PC-9 (cell line): ENCODE measurements at regions not wholly inside any gene's neighbourhood (a gene's known extent, or its start where the extent isn't known, plus 50 kb on each side); places are given as distances from the start of the nearest gene placed in this dataset.

Experiments used
- BruUV-seq: library from RNA; stranded (reverse); fragments of 400-500 nt; replicated peaks from 2 replicates; lab custom pipeline; 2021; lab: Mats Ljungman, UMichigan
- CTCF ChIA-PET: fragments of 300-600 bp; sonication (Branson Sonifier 250); formaldehyde crosslinking; loops from one replicate; lab custom pipeline; 2022; ENCODE audit warnings: antibody characterized with exemption; lab: Charles Lee
- POLR2A ChIA-PET: fragments of 300-600 bp; sonication (Branson Sonifier 250); formaldehyde crosslinking; loops from one replicate; lab custom pipeline; 2022; ENCODE audit warnings: antibody characterized with exemption; ENCODE audit not compliant: unreplicated experiment; lab: Charles Lee
- DNase-seq, 2 experiments: peaks; one replicate each; pipeline versions ENCODE4 v3.0.0 to v3.0.0-alpha.2; 2015 to 2022; ENCODE audit warnings: mixed read lengths in 1 of 2
- H2AFZ ChIP-seq: fragments of 200-600 bp; sonication (generic); 2 replicates; pipeline ENCODE4 v1.8.1; 2017; ENCODE audit warnings: antibody characterized with exemption
- H3F3A ChIP-seq: fragments of 200-600 bp; sonication (generic); 2 replicates; pipeline ENCODE4 v1.8.1; 2017; ENCODE audit warnings: antibody characterized with exemption, mild to moderate bottlenecking, low read depth; ENCODE audit not compliant: insufficient read depth
- H3K27ac ChIP-seq: fragments of 200-600 bp; sonication (generic); 2 replicates; pipeline ENCODE4 v1.6.1; 2016; ENCODE audit warnings: mixed run types
- H3K27me3 ChIP-seq: fragments of 200-600 bp; sonication (generic); 2 replicates; pipeline ENCODE4 v1.6.1; 2016; ENCODE audit warnings: low read depth, mixed run types; ENCODE audit not compliant: insufficient read depth
- H3K36me3 ChIP-seq: fragments of 200-600 bp; sonication (generic); 2 replicates; pipeline ENCODE4 v1.6.1; 2016; ENCODE audit warnings: low read depth, mixed run types
- H3K4me1 ChIP-seq: fragments of 200-600 bp; sonication (generic); replicated peaks from 2 replicates; pipeline ENCODE4 v1.6.1; 2016; ENCODE audit warnings: mixed run types; ENCODE audit not compliant: insufficient read depth
- H3K4me2 ChIP-seq: fragments of 200-600 bp; sonication (generic); 2 replicates; pipeline ENCODE4 v1.6.1; 2017; ENCODE audit warnings: mixed run types
- H3K4me3 ChIP-seq: fragments of 200-600 bp; sonication (generic); 2 replicates; pipeline ENCODE4 v1.6.1; 2016; ENCODE audit warnings: mixed run types
- H3K79me2 ChIP-seq: fragments of 200-600 bp; sonication (generic); 2 replicates; pipeline ENCODE4 v1.6.1; 2017; ENCODE audit warnings: low read depth, mixed run types
- H3K9me2 ChIP-seq: fragments of 200-600 bp; sonication (generic); 2 replicates; pipeline ENCODE4 v1.8.1; 2017; ENCODE audit warnings: mild to moderate bottlenecking; ENCODE audit not compliant: insufficient read depth
- H3K9me3 ChIP-seq: fragments of 200-600 bp; sonication (generic); 2 replicates; pipeline ENCODE4 v1.8.1; 2016; ENCODE audit warnings: low read depth; ENCODE audit not compliant: insufficient read depth
- H4K20me1 ChIP-seq: fragments of 200-600 bp; sonication (generic); 2 replicates; pipeline ENCODE4 v1.8.1; 2017; ENCODE audit not compliant: insufficient read depth
- EZH2 ChIP-seq: fragments of 200-600 bp; sonication (generic); IDR thresholded peaks from 2 replicates; pipeline ENCODE4 v1.8.0; 2017; ENCODE audit warnings: antibody characterized with exemption, low read depth
- intact Hi-C: fragments of 100-400 bp; cut with micrococcal nuclease; formaldehyde crosslinking; loops from one replicate; pipeline ENCODE4 v1.10.0; 2022; ENCODE audit not compliant: unreplicated experiment
- TF ChIP-seq, protein P1 (sequence below): fragments of 200-600 bp; sonication (generic); conservative IDR thresholded peaks from 2 replicates; pipeline ENCODE4 v1.6.1; 2017; ENCODE audit warnings: mixed run types, antibody characterized with exemption, mild to moderate bottlenecking, moderate library complexity

DNA sequence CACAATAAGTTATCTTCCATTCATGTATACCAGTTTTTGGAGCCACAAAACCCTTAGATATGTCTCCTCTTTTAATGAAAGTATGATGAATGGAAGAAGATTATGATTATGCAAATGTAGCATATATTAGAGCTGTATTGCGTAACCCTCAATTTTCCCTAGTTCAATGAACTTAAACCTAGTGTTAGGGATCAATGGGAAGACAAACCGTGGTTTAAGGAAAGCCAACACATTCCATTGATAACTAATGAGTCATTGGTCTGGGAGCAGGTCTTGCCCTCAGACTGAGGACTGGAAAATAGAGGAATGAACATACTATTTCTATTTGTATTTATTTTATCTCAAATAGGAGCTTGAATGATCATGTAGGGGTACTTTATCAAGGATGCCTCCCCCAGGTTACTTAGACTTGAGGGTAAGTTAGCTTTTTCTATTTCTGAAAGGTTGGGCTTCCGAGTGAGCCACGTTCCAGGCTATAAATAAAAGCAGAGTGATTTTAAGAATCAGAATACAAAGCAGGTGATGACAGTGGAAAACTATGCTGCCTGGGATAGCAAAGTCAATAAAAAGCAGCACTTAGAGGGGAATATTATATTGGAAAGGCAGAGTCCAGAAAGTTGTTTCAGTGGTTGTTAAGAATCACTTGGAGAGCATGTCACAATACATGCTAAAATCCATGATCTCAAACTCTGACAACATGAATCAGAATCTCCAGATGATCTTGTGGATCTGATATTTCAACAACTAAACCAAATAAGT, 356.0 kb downstream of the ADAM29 start:
- Histone ChIP-seq H3K27ac (no peak overlapping the region), H3K4me1 (no peaks in the 10 kb centered on the region), H2AFZ (no peak overlapping the region), H3F3A (no peaks in the 10 kb centered on the region), H3K36me3 (no peaks in the 10 kb centered on the region), H3K9me3 (no peaks in the 10 kb centered on the region), H3K4me2 (no peak overlapping the region), H3K79me2 (no peaks in the 10 kb centered on the region), H3K9me2 (no peaks in the 10 kb centered on the region), H3K27me3 (no peaks in the 10 kb centered on the region), H4K20me1 (no peaks in the 10 kb centered on the region), H3K4me3 (no peak overlapping the region)
- TF ChIP-seq, protein P1, sequence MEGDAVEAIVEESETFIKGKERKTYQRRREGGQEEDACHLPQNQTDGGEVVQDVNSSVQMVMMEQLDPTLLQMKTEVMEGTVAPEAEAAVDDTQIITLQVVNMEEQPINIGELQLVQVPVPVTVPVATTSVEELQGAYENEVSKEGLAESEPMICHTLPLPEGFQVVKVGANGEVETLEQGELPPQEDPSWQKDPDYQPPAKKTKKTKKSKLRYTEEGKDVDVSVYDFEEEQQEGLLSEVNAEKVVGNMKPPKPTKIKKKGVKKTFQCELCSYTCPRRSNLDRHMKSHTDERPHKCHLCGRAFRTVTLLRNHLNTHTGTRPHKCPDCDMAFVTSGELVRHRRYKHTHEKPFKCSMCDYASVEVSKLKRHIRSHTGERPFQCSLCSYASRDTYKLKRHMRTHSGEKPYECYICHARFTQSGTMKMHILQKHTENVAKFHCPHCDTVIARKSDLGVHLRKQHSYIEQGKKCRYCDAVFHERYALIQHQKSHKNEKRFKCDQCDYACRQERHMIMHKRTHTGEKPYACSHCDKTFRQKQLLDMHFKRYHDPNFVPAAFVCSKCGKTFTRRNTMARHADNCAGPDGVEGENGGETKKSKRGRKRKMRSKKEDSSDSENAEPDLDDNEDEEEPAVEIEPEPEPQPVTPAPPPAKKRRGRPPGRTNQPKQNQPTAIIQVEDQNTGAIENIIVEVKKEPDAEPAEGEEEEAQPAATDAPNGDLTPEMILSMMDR: no peak
- TF ChIP-seq EZH2: no peak
- CTCF ChIA-PET: no interaction called here
- intact Hi-C loops: no loop called here
- POLR2A ChIA-PET: no interaction called here
- DNase-seq: no peak
- no TSS peak for BruUV-seq

DNA sequence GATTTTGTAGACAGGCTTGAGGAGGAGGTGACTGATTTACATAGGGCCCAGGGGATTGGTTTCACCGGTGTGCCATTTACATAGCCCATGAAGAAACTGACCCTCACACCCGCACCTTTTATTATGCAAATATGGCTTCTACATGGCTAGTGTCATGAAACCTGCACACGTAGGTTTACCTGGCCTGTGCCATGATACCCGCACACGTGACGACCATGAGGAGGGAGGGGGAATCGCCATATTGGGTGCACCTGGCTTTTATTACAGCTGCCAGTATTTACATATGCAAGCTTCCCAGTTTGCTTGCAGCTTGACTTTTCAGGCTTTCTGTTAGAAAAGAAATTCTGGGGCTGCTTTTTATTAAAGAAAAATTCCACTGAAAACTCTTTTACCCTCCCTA, 359.7 kb downstream of the ADAM29 start:
- BruUV-seq: no TSS peak
- no peak overlapping the region for H3K4me2 ChIP-seq
- CTCF ChIA-PET: no interaction called here
- H3K79me2 ChIP-seq: no peaks in the 10 kb centered on the region
- no peak for DNase-seq
- no peak overlapping the region for H3K27ac ChIP-seq
- no peaks in the 10 kb centered on the region for H3K9me2 ChIP-seq
- POLR2A ChIA-PET: no interaction called here
- H3K4me3 ChIP-seq: no peak overlapping the region
- no peaks in the 10 kb centered on the region for H3K4me1 ChIP-seq
- no peaks in the 10 kb centered on the region for H3K9me3 ChIP-seq
- no peaks in the 10 kb centered on the region for H3K27me3 ChIP-seq
- no peak overlapping the region for H2AFZ ChIP-seq
- H4K20me1 ChIP-seq: no peaks in the 10 kb centered on the region
- H3F3A ChIP-seq: no peaks in the 10 kb centered on the region
- TF ChIP-seq, protein P1: no peak
- no peak for TF ChIP-seq EZH2
- intact Hi-C loops: no loop called here
- H3K36me3 ChIP-seq: no peaks in the 10 kb centered on the region

DNA sequence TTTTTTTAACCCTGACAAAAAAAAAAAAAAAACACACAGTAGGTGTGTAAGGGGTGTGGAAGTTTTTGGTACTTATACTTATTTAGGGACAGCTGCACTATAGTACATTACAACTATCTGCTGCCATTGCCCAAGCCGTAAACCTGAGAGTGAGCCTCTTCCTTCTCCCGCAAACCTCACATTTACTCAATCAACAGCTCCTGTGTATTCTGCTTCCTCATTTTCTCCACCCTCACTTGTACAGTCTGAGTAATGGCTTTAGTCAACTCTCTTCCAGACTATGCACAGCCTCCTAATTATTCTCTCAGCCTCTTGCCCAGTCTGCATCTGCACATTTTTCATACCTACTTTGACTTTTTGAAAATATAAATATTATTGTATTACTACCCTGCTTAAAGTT, 362.0 kb downstream of the ADAM29 start:
- no peaks in the 10 kb centered on the region for H3K79me2 ChIP-seq
- BruUV-seq: no TSS peak
- no peaks in the 10 kb centered on the region for H3K9me2 ChIP-seq
- no peak overlapping the region for H3K27ac ChIP-seq
- CTCF ChIA-PET: no interaction called here
- H3K4me2 ChIP-seq: no peak overlapping the region
- no peaks in the 10 kb centered on the region for H3F3A ChIP-seq
- H4K20me1 ChIP-seq: no peaks in the 10 kb centered on the region
- DNase-seq: no peak
- intact Hi-C loops: no loop called here
- no peaks in the 10 kb centered on the region for H3K27me3 ChIP-seq
- no peak overlapping the region for H2AFZ ChIP-seq
- no peak for TF ChIP-seq EZH2
- TF ChIP-seq, protein P1: no peak
- H3K36me3 ChIP-seq: no peaks in the 10 kb centered on the region
- H3K4me3 ChIP-seq: no peak overlapping the region
- H3K9me3 ChIP-seq: no peaks in the 10 kb centered on the region
- no peaks in the 10 kb centered on the region for H3K4me1 ChIP-seq
- POLR2A ChIA-PET: no interaction called here
